Liver (tissue), 8 donors: ENCODE measurements at regions not wholly inside any gene's neighbourhood (a gene's known extent, or its start where the extent isn't known, plus 50 kb on each side); places are given as distances from the start of the nearest gene placed in this dataset.

ENCODE experiments used
- DNase-seq: peaks from one replicate; pipeline ENCODE4 v3.0.0-alpha.2; 2017; ENCODE audit warnings: low spot score
- H3K27ac ChIP-seq, 2 donors: one replicate each; pipeline ENCODE4 v1.7.0; 2013; ENCODE audit warnings: inconsistent platforms in 2 of 2, low read length in 2 of 2, control low read depth in 1 of 2, low read depth in 1 of 2, mild to moderate bottlenecking in 1 of 2
- H3K27me3 ChIP-seq, 4 donors: one replicate each; pipeline versions ENCODE4 v1.6.1 to v1.7.0; 2013; ENCODE audit warnings: low read length in 3 of 4, inconsistent platforms in 1 of 4, mild to moderate bottlenecking in 1 of 4, moderate library complexity in 1 of 4; ENCODE audit not compliant: control insufficient read depth in 4 of 4, insufficient read depth in 4 of 4
- H3K36me3 ChIP-seq, 4 donors: one replicate each; pipeline versions ENCODE4 v1.6.1 to v1.7.0; 2013; ENCODE audit warnings: low read length in 3 of 4, mild to moderate bottlenecking in 3 of 4, low read depth in 1 of 4, moderate library complexity in 1 of 4; ENCODE audit not compliant: control insufficient read depth in 4 of 4, insufficient read depth in 3 of 4
- H3K4me1 ChIP-seq, 4 donors: one replicate each; pipeline versions ENCODE4 v1.6.1 to v1.7.0; 2013; ENCODE audit warnings: low read length in 3 of 4, mild to moderate bottlenecking in 3 of 4, moderate library complexity in 1 of 4; ENCODE audit not compliant: control insufficient read depth in 4 of 4, insufficient read depth in 4 of 4
- H3K4me3 ChIP-seq, 3 donors: one replicate each; pipeline versions ENCODE4 v1.6.1 to v1.7.0; 2013; ENCODE audit warnings: low read length in 3 of 3, control low read depth in 1 of 3, low read depth in 1 of 3, mild to moderate bottlenecking in 1 of 3
- H3K9ac ChIP-seq, 2 donors: one replicate each; pipeline ENCODE4 v1.7.0; 2013; ENCODE audit warnings: low read length in 2 of 2, mild to moderate bottlenecking in 2 of 2, moderate library complexity in 2 of 2, control low read depth in 1 of 2, low read depth in 1 of 2
- H3K9me3 ChIP-seq, 4 donors: one replicate each; pipeline versions ENCODE4 v1.6.1 to v1.7.0; 2013; ENCODE audit warnings: low read length in 3 of 4; ENCODE audit not compliant: control insufficient read depth in 4 of 4
- EGR1 ChIP-seq, 2 donors: IDR thresholded peaks; 2 replicates each; pipeline ENCODE4 v1.6.1; 2016 to 2018; ENCODE audit warnings: antibody characterized with exemption in 2 of 2, low read depth in 2 of 2
- FOXA1 ChIP-seq: IDR thresholded peaks from 2 replicates; pipeline ENCODE4 v1.6.1; 2016; ENCODE audit warnings: antibody characterized with exemption
- FOXA2 ChIP-seq: IDR thresholded peaks from 2 replicates; pipeline ENCODE4 v1.6.1; 2016; ENCODE audit warnings: antibody characterized with exemption
- GABPA ChIP-seq, 2 donors: IDR thresholded peaks in 1 of 2; conservative IDR thresholded peaks in 1 of 2; 2 replicates each; pipeline ENCODE4 v1.6.1; 2016; ENCODE audit warnings: antibody characterized with exemption in 2 of 2, mild to moderate bottlenecking in 1 of 2, moderate library complexity in 1 of 2
- HNF4A ChIP-seq, 2 donors: conservative IDR thresholded peaks; 2 replicates each; pipeline ENCODE4 v1.6.1; 2016; ENCODE audit warnings: antibody characterized with exemption in 2 of 2, mild to moderate bottlenecking in 2 of 2
- HNF4G ChIP-seq: IDR thresholded peaks from 2 replicates; pipeline ENCODE4 v1.6.1; 2016; ENCODE audit warnings: antibody characterized with exemption
- JUND ChIP-seq, 2 donors: IDR thresholded peaks; 2 replicates each; pipeline ENCODE4 v1.6.1; 2016; ENCODE audit warnings: antibody characterized with exemption in 2 of 2
- NR2F2 ChIP-seq: IDR thresholded peaks from 2 replicates; pipeline ENCODE4 v1.6.1; 2016; ENCODE audit warnings: antibody characterized with exemption
- RAD21 ChIP-seq, 2 donors: IDR thresholded peaks; 2 replicates each; pipeline ENCODE4 v1.6.1; 2016; ENCODE audit warnings: antibody characterized with exemption in 2 of 2, mild to moderate bottlenecking in 2 of 2
- RXRA ChIP-seq, 2 donors: IDR thresholded peaks; 2 replicates each; pipeline ENCODE4 v1.6.1; 2017 to 2018; ENCODE audit warnings: antibody characterized with exemption in 2 of 2, mild to moderate bottlenecking in 1 of 2
- SP1 ChIP-seq: IDR thresholded peaks from 2 replicates; pipeline ENCODE4 v1.6.1; 2018; ENCODE audit warnings: antibody characterized with exemption, mild to moderate bottlenecking
- TAF1 ChIP-seq: conservative IDR thresholded peaks from 2 replicates; pipeline ENCODE4 v1.6.1; 2016; ENCODE audit warnings: antibody characterized with exemption, mild to moderate bottlenecking
- YY1 ChIP-seq: IDR thresholded peaks from 2 replicates; pipeline ENCODE4 v1.6.1; 2016; ENCODE audit warnings: antibody characterized with exemption, mild to moderate bottlenecking
- whole genome bisulfite sequencing: extraction: QIAGEN DNeasy Blood & Tissue Kit; methylation state at CpG from one replicate; pipeline ENCODE4 v1.1.7; 2013; 5-methylcytosine and 5-hydroxymethylcytosine counted together
- TF ChIP-seq, protein P1 (sequence below): IDR thresholded peaks from 2 replicates; pipeline ENCODE4 v1.6.1; 2016; ENCODE audit warnings: antibody characterized with exemption
- TF ChIP-seq, protein P2 (sequence below): IDR thresholded peaks from 2 replicates; pipeline ENCODE4 v1.6.1; 2016; ENCODE audit warnings: antibody characterized with exemption
- TF ChIP-seq, protein P3 (sequence below): IDR thresholded peaks from 2 replicates; pipeline ENCODE4 v1.6.1; 2016; ENCODE audit warnings: antibody characterized with exemption, mild to moderate bottlenecking
- TF ChIP-seq, protein P4 (sequence below): fragments of 150-350 bp; IDR thresholded peaks from 2 replicates; pipeline ENCODE4 v1.5.1; 2017; ENCODE audit warnings: improper control_type of control experiment, low read depth, low read length; ENCODE audit not compliant: missing input control
- TF ChIP-seq, protein P5 (sequence below): IDR thresholded peaks from 2 replicates; pipeline ENCODE4 v1.6.1; 2016; ENCODE audit warnings: antibody characterized with exemption
- donor health status: healthy.
- donor health status: healthy.
- donor health status: healthy.
- donor health status: healthy.
- donor health status: healthy.

DNA sequence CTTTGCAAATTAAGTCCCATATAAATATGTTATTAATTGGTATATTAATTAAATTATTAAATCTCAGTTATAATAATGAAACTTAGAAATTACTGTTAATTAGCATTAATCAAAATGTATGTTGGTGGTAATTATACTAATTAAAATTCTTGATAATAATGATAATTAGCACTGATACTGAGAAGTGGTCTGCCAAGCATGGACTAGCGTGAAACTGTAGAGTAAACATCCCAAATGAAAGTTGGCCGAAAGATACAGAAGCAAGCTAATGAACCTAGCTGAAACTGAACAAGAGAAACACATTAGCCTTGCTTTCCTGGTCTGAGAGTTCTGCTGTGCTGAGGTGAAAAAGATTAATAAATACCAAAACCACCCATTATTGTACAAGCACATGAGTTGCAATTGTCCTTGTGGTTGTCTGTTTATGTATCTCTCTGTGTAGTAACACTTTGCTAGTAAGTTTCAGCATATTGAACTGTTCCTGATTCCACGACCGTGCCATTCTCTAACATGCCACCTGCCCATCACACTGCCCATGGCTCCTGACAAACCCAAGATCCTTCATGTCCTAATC is 341.8 kb downstream of the PLPP3 start:
- Histone ChIP-seq H3K9ac (no peak overlapping the region), H3K27ac (no peak overlapping the region), H3K27me3 (no peaks in the 10 kb centered on the region), H3K4me1 (no peaks in the 10 kb centered on the region), H3K9me3 (peaks cover 0 to 5% (median 2%) of the 10 kb centered on the region in 4 donors), H3K4me3 (no peak overlapping the region), H3K36me3 (no peaks in the 10 kb centered on the region)
- DNase-seq: no peak
- no peak for TF ChIP-seq YY1
- TF ChIP-seq, protein P1, sequence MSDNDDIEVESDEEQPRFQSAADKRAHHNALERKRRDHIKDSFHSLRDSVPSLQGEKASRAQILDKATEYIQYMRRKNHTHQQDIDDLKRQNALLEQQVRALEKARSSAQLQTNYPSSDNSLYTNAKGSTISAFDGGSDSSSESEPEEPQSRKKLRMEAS: no peak
- TF ChIP-seq RXRA (IDR thresholded peaks at IDR 0.05): no peak
- no peak for TF ChIP-seq JUND (IDR thresholded peaks at IDR 0.05)
- no peak for TF ChIP-seq FOXA1
- TF ChIP-seq, protein P2, sequence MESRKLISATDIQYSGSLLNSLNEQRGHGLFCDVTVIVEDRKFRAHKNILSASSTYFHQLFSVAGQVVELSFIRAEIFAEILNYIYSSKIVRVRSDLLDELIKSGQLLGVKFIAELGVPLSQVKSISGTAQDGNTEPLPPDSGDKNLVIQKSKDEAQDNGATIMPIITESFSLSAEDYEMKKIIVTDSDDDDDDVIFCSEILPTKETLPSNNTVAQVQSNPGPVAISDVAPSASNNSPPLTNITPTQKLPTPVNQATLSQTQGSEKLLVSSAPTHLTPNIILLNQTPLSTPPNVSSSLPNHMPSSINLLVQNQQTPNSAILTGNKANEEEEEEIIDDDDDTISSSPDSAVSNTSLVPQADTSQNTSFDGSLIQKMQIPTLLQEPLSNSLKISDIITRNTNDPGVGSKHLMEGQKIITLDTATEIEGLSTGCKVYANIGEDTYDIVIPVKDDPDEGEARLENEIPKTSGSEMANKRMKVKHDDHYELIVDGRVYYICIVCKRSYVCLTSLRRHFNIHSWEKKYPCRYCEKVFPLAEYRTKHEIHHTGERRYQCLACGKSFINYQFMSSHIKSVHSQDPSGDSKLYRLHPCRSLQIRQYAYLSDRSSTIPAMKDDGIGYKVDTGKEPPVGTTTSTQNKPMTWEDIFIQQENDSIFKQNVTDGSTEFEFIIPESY: no peak
- TF ChIP-seq, protein P3, sequence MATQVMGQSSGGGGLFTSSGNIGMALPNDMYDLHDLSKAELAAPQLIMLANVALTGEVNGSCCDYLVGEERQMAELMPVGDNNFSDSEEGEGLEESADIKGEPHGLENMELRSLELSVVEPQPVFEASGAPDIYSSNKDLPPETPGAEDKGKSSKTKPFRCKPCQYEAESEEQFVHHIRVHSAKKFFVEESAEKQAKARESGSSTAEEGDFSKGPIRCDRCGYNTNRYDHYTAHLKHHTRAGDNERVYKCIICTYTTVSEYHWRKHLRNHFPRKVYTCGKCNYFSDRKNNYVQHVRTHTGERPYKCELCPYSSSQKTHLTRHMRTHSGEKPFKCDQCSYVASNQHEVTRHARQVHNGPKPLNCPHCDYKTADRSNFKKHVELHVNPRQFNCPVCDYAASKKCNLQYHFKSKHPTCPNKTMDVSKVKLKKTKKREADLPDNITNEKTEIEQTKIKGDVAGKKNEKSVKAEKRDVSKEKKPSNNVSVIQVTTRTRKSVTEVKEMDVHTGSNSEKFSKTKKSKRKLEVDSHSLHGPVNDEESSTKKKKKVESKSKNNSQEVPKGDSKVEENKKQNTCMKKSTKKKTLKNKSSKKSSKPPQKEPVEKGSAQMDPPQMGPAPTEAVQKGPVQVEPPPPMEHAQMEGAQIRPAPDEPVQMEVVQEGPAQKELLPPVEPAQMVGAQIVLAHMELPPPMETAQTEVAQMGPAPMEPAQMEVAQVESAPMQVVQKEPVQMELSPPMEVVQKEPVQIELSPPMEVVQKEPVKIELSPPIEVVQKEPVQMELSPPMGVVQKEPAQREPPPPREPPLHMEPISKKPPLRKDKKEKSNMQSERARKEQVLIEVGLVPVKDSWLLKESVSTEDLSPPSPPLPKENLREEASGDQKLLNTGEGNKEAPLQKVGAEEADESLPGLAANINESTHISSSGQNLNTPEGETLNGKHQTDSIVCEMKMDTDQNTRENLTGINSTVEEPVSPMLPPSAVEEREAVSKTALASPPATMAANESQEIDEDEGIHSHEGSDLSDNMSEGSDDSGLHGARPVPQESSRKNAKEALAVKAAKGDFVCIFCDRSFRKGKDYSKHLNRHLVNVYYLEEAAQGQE: no peak
- TF ChIP-seq NR2F2: no peak
- TF ChIP-seq FOXA2: no peak
- no peak for TF ChIP-seq TAF1
- TF ChIP-seq SP1: no peak
- TF ChIP-seq, protein P4, sequence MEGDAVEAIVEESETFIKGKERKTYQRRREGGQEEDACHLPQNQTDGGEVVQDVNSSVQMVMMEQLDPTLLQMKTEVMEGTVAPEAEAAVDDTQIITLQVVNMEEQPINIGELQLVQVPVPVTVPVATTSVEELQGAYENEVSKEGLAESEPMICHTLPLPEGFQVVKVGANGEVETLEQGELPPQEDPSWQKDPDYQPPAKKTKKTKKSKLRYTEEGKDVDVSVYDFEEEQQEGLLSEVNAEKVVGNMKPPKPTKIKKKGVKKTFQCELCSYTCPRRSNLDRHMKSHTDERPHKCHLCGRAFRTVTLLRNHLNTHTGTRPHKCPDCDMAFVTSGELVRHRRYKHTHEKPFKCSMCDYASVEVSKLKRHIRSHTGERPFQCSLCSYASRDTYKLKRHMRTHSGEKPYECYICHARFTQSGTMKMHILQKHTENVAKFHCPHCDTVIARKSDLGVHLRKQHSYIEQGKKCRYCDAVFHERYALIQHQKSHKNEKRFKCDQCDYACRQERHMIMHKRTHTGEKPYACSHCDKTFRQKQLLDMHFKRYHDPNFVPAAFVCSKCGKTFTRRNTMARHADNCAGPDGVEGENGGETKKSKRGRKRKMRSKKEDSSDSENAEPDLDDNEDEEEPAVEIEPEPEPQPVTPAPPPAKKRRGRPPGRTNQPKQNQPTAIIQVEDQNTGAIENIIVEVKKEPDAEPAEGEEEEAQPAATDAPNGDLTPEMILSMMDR: no peak
- TF ChIP-seq HNF4A (conservative IDR thresholded peaks at IDR 0.05): no peak
- TF ChIP-seq GABPA (IDR thresholded peaks at IDR 0.05 in 1 of 2, conservative IDR thresholded peaks at IDR 0.05 in 1 of 2): no peak
- no peak for TF ChIP-seq HNF4G
- TF ChIP-seq, protein P5, sequence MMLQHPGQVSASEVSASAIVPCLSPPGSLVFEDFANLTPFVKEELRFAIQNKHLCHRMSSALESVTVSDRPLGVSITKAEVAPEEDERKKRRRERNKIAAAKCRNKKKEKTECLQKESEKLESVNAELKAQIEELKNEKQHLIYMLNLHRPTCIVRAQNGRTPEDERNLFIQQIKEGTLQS: no peak
- no peak for TF ChIP-seq EGR1 (IDR thresholded peaks at IDR 0.05; ENCODE audit: low read depth in 2 of 2)
- TF ChIP-seq RAD21 (IDR thresholded peaks at IDR 0.05): no peak
- 92% methylated on average over 4 of the region's 4 CpGs for WGBS
